Glutamatergic neuron (in vitro differentiated cells): ENCODE measurements at regions not wholly inside any gene's neighbourhood (a gene's known extent, or its start where the extent isn't known, plus 50 kb on each side); places are given as distances from the start of the nearest gene placed in this dataset.

ENCODE experiments used
- DNase-seq: peaks from one replicate; pipeline ENCODE4 v3.0.0; 2022
- H3K27ac Mint-ChIP-seq: one replicate; pipeline ENCODE4 v1.8.0; 2020; ENCODE audit warnings: mild to moderate bottlenecking, mixed read lengths, inconsistent platforms; ENCODE audit not compliant: unreplicated experiment
- H3K27me3 Mint-ChIP-seq: one replicate; pipeline ENCODE4 v1.8.0; 2020; ENCODE audit warnings: mild to moderate bottlenecking, moderate library complexity, mixed read lengths, inconsistent platforms; ENCODE audit not compliant: unreplicated experiment
- H3K36me3 Mint-ChIP-seq: one replicate; pipeline ENCODE4 v1.8.0; 2020; ENCODE audit warnings: mild to moderate bottlenecking, mixed read lengths, inconsistent platforms; ENCODE audit not compliant: unreplicated experiment
- H3K4me1 Mint-ChIP-seq: one replicate; pipeline ENCODE4 v1.8.0; 2020; ENCODE audit warnings: mild to moderate bottlenecking, low read depth, mixed read lengths, inconsistent platforms; ENCODE audit not compliant: unreplicated experiment
- H3K4me3 Mint-ChIP-seq: one replicate; pipeline ENCODE4 v1.8.0; 2020; ENCODE audit warnings: mild to moderate bottlenecking, mixed read lengths, inconsistent platforms; ENCODE audit not compliant: unreplicated experiment
- H3K9me3 Mint-ChIP-seq: one replicate; pipeline ENCODE4 v1.8.0; 2020; ENCODE audit warnings: mild to moderate bottlenecking, moderate library complexity, mixed read lengths, inconsistent platforms; ENCODE audit not compliant: unreplicated experiment
- TF ChIP-seq, protein P1 (sequence below): fragments of 200-600 bp; sonication (generic); IDR thresholded peaks from one replicate; pipeline ENCODE4 v1.5.0; 2021; ENCODE audit not compliant: partially characterized antibody, unreplicated experiment

DNA sequence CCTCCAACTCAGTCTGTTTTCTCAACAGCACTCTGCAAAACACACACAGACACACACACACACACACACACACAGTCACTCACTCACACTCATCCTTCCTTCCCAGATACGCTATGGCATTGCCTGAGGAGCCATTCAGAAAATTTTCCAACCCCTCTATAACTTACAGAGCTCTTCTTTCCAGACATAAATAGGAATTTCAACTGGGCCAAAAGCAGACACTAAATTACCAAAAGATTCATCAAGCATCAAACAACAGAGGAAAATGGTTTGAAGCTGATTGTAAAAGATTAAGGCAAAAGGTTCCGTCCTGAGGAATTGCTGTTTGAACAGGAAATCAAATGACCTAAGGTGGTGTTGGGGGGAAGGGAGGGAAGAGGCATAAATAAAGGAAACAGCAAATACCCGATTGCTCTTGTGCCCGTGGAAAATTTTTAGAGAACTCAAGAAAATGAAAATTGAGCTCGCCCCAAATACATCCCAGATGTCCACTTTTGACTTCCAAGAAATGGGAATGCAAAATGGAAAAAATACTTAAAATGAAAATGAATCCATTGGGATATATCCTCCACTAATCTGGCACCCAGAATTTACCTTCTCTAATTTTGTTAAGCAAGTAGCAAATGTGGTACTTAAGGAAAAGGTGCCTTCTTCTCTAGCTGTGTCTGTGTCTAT is 183.6 kb downstream of the QDPR start:
- TF ChIP-seq, protein P1, sequence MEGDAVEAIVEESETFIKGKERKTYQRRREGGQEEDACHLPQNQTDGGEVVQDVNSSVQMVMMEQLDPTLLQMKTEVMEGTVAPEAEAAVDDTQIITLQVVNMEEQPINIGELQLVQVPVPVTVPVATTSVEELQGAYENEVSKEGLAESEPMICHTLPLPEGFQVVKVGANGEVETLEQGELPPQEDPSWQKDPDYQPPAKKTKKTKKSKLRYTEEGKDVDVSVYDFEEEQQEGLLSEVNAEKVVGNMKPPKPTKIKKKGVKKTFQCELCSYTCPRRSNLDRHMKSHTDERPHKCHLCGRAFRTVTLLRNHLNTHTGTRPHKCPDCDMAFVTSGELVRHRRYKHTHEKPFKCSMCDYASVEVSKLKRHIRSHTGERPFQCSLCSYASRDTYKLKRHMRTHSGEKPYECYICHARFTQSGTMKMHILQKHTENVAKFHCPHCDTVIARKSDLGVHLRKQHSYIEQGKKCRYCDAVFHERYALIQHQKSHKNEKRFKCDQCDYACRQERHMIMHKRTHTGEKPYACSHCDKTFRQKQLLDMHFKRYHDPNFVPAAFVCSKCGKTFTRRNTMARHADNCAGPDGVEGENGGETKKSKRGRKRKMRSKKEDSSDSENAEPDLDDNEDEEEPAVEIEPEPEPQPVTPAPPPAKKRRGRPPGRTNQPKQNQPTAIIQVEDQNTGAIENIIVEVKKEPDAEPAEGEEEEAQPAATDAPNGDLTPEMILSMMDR: no peak
- Mint-ChIP-seq H3K9me3 (no peaks in the 10 kb centered on the region), H3K4me1 (no peaks in the 10 kb centered on the region), H3K4me3 (no peak overlapping the region), H3K27ac (no peak overlapping the region), H3K27me3 (no peaks in the 10 kb centered on the region), H3K36me3 (no peaks in the 10 kb centered on the region)
- no peak for DNase-seq

DNA sequence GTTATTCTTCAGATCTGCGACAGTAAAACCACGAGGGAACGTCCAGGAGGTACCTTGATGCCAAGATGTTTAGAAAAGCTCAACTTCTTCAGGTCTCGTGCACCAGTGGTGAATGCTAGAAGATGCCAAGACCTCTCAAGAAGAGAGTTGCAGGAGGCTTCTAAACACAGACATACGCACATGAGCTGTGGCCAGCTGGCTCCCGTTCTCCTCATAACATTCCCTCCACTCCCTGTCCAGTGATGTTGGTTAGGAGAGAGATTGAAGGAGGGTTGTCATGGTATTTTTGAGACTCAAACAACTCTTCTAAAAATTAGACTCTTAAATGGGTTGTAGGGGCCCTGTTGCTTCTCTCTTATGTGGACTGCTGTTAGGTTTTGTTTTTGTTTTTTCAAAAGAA is 184.3 kb downstream of the QDPR start:
- no peak overlapping the region for H3K27ac Mint-ChIP-seq

DNA sequence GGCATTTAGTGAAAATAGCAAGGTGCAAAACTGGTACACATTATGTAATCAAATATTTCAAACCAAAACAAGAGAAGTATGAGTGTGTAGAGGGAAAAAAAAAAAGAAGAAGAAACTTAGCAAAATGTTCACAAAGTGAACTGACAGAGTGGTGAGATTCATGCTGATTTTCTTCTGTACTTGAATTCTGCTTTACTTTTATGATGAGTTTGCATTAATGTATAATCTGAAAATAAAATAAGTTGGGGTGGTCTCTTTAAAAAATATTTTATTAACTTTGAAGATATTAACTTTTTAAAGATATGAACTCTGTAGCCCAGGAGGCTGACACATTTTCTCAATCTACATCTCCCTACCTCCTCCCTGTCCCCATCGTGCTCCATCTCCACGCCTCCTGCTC is 185.1 kb downstream of the QDPR start:
- TF ChIP-seq, protein P1: no peak
- H3K4me1 Mint-ChIP-seq: no peaks in the 10 kb centered on the region
- H3K4me3 Mint-ChIP-seq: no peak overlapping the region
- no peaks in the 10 kb centered on the region for H3K9me3 Mint-ChIP-seq
- H3K27ac Mint-ChIP-seq: no peak overlapping the region
- H3K36me3 Mint-ChIP-seq: no peaks in the 10 kb centered on the region
- no peaks in the 10 kb centered on the region for H3K27me3 Mint-ChIP-seq
- no peak for DNase-seq

More for the DNA sequence above, 184.3 kb downstream of the QDPR start:
- Mint-ChIP-seq H3K36me3 (no peaks in the 10 kb centered on the region), H3K4me1 (no peaks in the 10 kb centered on the region), H3K9me3 (no peaks in the 10 kb centered on the region), H3K27me3 (no peaks in the 10 kb centered on the region), H3K4me3 (no peak overlapping the region)
- TF ChIP-seq, protein P1: no peak
- no peak for DNase-seq

DNA sequence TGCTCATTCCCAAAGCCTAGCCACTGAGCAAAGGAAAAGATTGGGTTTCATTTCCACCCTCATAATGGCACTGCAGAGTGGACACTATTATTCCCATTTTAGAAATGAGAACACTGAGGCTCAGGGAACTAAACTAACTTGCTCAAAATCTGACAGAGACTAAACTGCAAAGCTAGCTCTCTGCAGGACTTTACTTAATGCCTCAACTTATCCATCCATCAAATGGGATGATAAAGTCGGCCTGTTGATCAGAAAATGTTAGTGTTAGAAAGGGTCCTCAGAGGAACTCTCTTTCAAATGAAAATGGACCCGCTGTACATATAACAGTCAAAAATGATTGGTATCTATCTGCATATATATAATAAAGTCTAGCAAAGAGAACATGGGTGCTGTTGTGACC is 186.8 kb downstream of the QDPR start:
- H3K27me3 Mint-ChIP-seq: no peaks in the 10 kb centered on the region
- no peaks in the 10 kb centered on the region for H3K4me1 Mint-ChIP-seq
- TF ChIP-seq, protein P1: no peak
- no peaks in the 10 kb centered on the region for H3K9me3 Mint-ChIP-seq
- no peak for DNase-seq
- H3K27ac Mint-ChIP-seq: no peak overlapping the region
- H3K36me3 Mint-ChIP-seq: no peaks in the 10 kb centered on the region
- no peak overlapping the region for H3K4me3 Mint-ChIP-seq

DNA sequence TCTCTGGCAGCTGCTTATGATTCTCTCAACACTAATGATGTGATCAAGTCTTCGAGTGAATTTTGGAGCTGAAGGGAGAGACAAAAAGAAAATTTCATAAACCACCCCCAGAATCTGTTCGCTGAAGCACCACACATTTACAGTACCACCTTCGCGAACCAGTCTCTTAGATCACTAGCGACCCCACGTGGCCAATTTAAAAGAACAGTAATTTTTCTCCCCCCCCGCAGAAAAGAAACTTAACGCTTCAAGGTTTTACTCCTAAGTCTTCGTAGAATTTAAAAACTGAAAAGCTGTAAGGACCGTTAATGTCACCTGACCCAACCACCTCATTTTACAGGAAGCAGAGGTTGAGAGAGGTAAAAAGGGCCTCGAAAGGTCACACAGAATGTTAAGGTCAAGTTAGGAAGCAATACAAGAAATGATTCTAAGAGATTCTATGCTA is 187.5 kb downstream of the QDPR start:
- no peaks in the 10 kb centered on the region for H3K4me1 Mint-ChIP-seq
- H3K27ac Mint-ChIP-seq: no peak overlapping the region
- H3K27me3 Mint-ChIP-seq: no peaks in the 10 kb centered on the region
- H3K36me3 Mint-ChIP-seq: no peaks in the 10 kb centered on the region
- H3K9me3 Mint-ChIP-seq: no peaks in the 10 kb centered on the region
- TF ChIP-seq, protein P1: peak; percentile 64
- H3K4me3 Mint-ChIP-seq: no peak overlapping the region
- DNase-seq: peak; percentile 19
